Body of pancreas (tissue), 4 donors: ENCODE measurements at regions not wholly inside any gene's neighbourhood (a gene's known extent, or its start where the extent isn't known, plus 50 kb on each side); places are given as distances from the start of the nearest gene placed in this dataset.

Experiments used
- CTCF ChIP-seq, 7 experiments: fragments of 450-650 bp in 4 of 7; fragments of 200-600 bp in 3 of 7; sonication (generic) in 3 of 7; IDR thresholded peaks; one replicate each; pipeline ENCODE4 v1.5.1; 2016 to 2019; ENCODE audit warnings: antibody characterized with exemption in 7 of 7
- POLR2A ChIP-seq, 3 donors: fragments of 450-650 bp; IDR thresholded peaks; one replicate each; pipeline ENCODE4 v1.6.1; 2016; ENCODE audit warnings: antibody characterized with exemption in 3 of 3, mild to moderate bottlenecking in 2 of 3

GRCh38 chr11:82398300-82398815 is 335.3 kb downstream of the FAM181B start:
- TF ChIP-seq POLR2A (IDR thresholded peaks at IDR 0.05) (no peak), CTCF (IDR thresholded peaks at IDR 0.05) (no peak)
